ENCODE measurements at regions not wholly inside any gene's neighbourhood (a gene's known extent, or its start where the extent isn't known, plus 50 kb on each side); places are given as distances from the start of the nearest gene placed in this dataset.

- Mint-ChIP-seq H3K36me3 (ENCODE audit: low read depth) (no peaks in the 10 kb centered on the region; the same call in 1 of the 2 replicates), H3K9me3 (peaks cover 26% of the 10 kb centered on the region), H3K4me3 (no peak overlapping the region), H3K27me3 (ENCODE audit: insufficient read depth) (no peaks in the 10 kb centered on the region; the same call in 1 of the 2 replicates), H3K4me1 (ENCODE audit: low read depth) (no peaks in the 10 kb centered on the region), H3K27ac (no peak overlapping the region)
- no peak for TF ChIP-seq CTCF (IDR thresholded peaks at IDR 0.05)
- DNase-seq, result no peak
These were observed 783.3 kb upstream of the ATXN8OS start for GRCh38 chr13:69324090-69324886.

- TF ChIP-seq CTCF (IDR thresholded peaks at IDR 0.05), result no peak
- peaks cover 18% of the 10 kb centered on the region for H3K9me3 Mint-ChIP-seq
- H3K4me1 Mint-ChIP-seq (ENCODE audit: low read depth), result no peaks in the 10 kb centered on the region
- no peaks in the 10 kb centered on the region for H3K36me3 Mint-ChIP-seq (ENCODE audit: low read depth)
- no peak for DNase-seq
- no peaks in the 10 kb centered on the region for H3K27me3 Mint-ChIP-seq (ENCODE audit: insufficient read depth)
- H3K27ac Mint-ChIP-seq, result no peak overlapping the region
- no peak overlapping the region for H3K4me3 Mint-ChIP-seq
These were observed 788.0 kb upstream of the ATXN8OS start for GRCh38 chr13:69319656-69320055.

GRCh38 chr13:69315039-69315438, 792.6 kb upstream of the ATXN8OS start:
- no peaks in the 10 kb centered on the region for H3K4me1 Mint-ChIP-seq (ENCODE audit: low read depth)
- DNase-seq, result no peak
- peaks cover 23% of the 10 kb centered on the region for H3K9me3 Mint-ChIP-seq
- no peak for TF ChIP-seq CTCF (IDR thresholded peaks at IDR 0.05)
- H3K4me3 Mint-ChIP-seq, result no peak overlapping the region
- no peak overlapping the region for H3K27ac Mint-ChIP-seq
- no peaks in the 10 kb centered on the region for H3K36me3 Mint-ChIP-seq (ENCODE audit: low read depth)
- no peaks in the 10 kb centered on the region for H3K27me3 Mint-ChIP-seq (ENCODE audit: insufficient read depth)

GRCh38 chr13:69306766-69307165, 800.9 kb upstream of the ATXN8OS start:
- no peaks in the 10 kb centered on the region for H3K36me3 Mint-ChIP-seq (ENCODE audit: low read depth)
- H3K4me3 Mint-ChIP-seq, result no peak overlapping the region
- no peaks in the 10 kb centered on the region for H3K27me3 Mint-ChIP-seq (ENCODE audit: insufficient read depth)

GRCh38 chr13:69300131-69300530, 807.5 kb upstream of the ATXN8OS start:
- no peak for TF ChIP-seq CTCF (IDR thresholded peaks at IDR 0.05)
- Mint-ChIP-seq H3K27ac (no peak overlapping the region), H3K9me3 (peaks cover 29% of the 10 kb centered on the region), H3K36me3 (ENCODE audit: low read depth) (no peaks in the 10 kb centered on the region), H3K4me3 (no peak overlapping the region), H3K27me3 (ENCODE audit: insufficient read depth) (no peaks in the 10 kb centered on the region), H3K4me1 (ENCODE audit: low read depth) (no peaks in the 10 kb centered on the region)
- DNase-seq, result no peak

More at GRCh38 chr13:69306766-69307165, 800.9 kb upstream of the ATXN8OS start:
- Mint-ChIP-seq H3K4me1 (ENCODE audit: low read depth) (no peaks in the 10 kb centered on the region), H3K27ac (no peak overlapping the region), H3K9me3 (peaks cover 10% of the 10 kb centered on the region)
- TF ChIP-seq CTCF (IDR thresholded peaks at IDR 0.05), result no peak
- no peak for DNase-seq
